ENCODE measurements at regions not wholly inside any gene's neighbourhood (a gene's known extent, or its start where the extent isn't known, plus 50 kb on each side); places are given as distances from the start of the nearest gene placed in this dataset.

GRCh38 chr5:161778796-161779195 is 69.1 kb upstream of the GABRA1 start:
- H4K8ac ChIP-seq (ENCODE audit: extremely low read depth, insufficient read depth, low read length) = no peak overlapping the region
- no peak overlapping the region for H3K27ac ChIP-seq (ENCODE audit: low read depth, low read length)
- no peaks in the 10 kb centered on the region for H3K9me3 ChIP-seq (ENCODE audit: insufficient read depth in 2 of 2, low read depth in 1 of 2, low read length in 1 of 2)
- H2AK5ac ChIP-seq (ENCODE audit: low read depth, low read length) = no peak overlapping the region
- H3K27me3 ChIP-seq (replicated peaks in 1 of 4; ENCODE audit: control insufficient read depth in 3 of 4, extremely low read depth in 1 of 4, insufficient read depth in 3 of 4, low read length in 3 of 4) = no peaks in the 10 kb centered on the region
- ChIA-PET CTCF (ENCODE audit: partially characterized antibody) (no interaction called here), POLR2A (ENCODE audit: partially characterized antibody) (no interaction called here)
- H2BK5ac ChIP-seq (ENCODE audit: low read depth, low read length) = no peak overlapping the region
- H2BK120ac ChIP-seq (replicated peaks; ENCODE audit: low read depth, low read length) = no peak overlapping the region
- H3K4ac ChIP-seq (replicated peaks; ENCODE audit: insufficient read length, low read depth, low read length) = no peak overlapping the region
- no peaks in the 10 kb centered on the region for H3K79me2 ChIP-seq (ENCODE audit: control insufficient read depth in 1 of 2, insufficient read depth in 2 of 2, low read length in 2 of 2)
- H3K36me3 ChIP-seq (ENCODE audit: control insufficient read depth in 2 of 4, insufficient read depth in 4 of 4, low read length in 3 of 4) = no peaks in the 10 kb centered on the region
- DNase-seq (ENCODE audit: low read depth in 1 of 2, low spot score in 2 of 2) (no peak), FAIRE-seq (no peak)
- H3K79me1 ChIP-seq (ENCODE audit: low read depth, low read length) = no peaks in the 10 kb centered on the region
- H3K4me1 ChIP-seq (replicated peaks in 1 of 4; ENCODE audit: control insufficient read depth in 3 of 4, insufficient read depth in 4 of 4, low read length in 3 of 4) = no peaks in the 10 kb centered on the region
- H3K23me2 ChIP-seq (ENCODE audit: low read depth, low read length) = no peaks in the 10 kb centered on the region
- no peak overlapping the region for H2BK20ac ChIP-seq (ENCODE audit: low read length)
- H4K20me1 ChIP-seq (replicated peaks in 1 of 2; ENCODE audit: control insufficient read depth in 1 of 2, insufficient read depth in 2 of 2, low read length in 2 of 2) = no peaks in the 10 kb centered on the region
- no peak overlapping the region for H2BK12ac ChIP-seq (ENCODE audit: low read depth, low read length)
- H3K14ac ChIP-seq (ENCODE audit: insufficient read length) = no peak overlapping the region
- H2BK15ac ChIP-seq (ENCODE audit: low read length) = no peak overlapping the region
- no peak overlapping the region for H4K91ac ChIP-seq (replicated peaks; ENCODE audit: insufficient read length, low read length)
- no peak overlapping the region for H2AFZ ChIP-seq (ENCODE audit: low read length)
- no peak overlapping the region for H3K23ac ChIP-seq (ENCODE audit: insufficient read length)
- H4K5ac ChIP-seq (ENCODE audit: insufficient read length, low read depth, low read length) = no peak overlapping the region
- no peak overlapping the region for H3K56ac ChIP-seq (replicated peaks; ENCODE audit: insufficient read length, low read depth, low read length)
- 92% methylated on average over 1 of the region's 1 CpG; no CpG with 5 or more reads in 1 of the 2 experiments for WGBS, 2 experiments (ENCODE audit: extremely low coverage in 1 of 2, insufficient coverage in 1 of 2, insufficient read length in 1 of 2, insufficient replicate concordance in 2 of 2, low coverage in 1 of 2, low lambda C conversion rate in 2 of 2, missing lambda C conversion rate in 1 of 2)
- H3K4me2 ChIP-seq (ENCODE audit: insufficient read depth in 1 of 2, low read depth in 2 of 2, low read length in 2 of 2) = no peak overlapping the region
- no peak for TF ChIP-seq CREB1 (IDR thresholded peaks at IDR 0.05)
- no peak for TF ChIP-seq TEAD4 (IDR thresholded peaks at IDR 0.05; ENCODE audit: low read depth, low read length)
- no peak overlapping the region for H3K18ac ChIP-seq (ENCODE audit: extremely low read depth, low read length)
- H3K9ac ChIP-seq (replicated peaks in 1 of 4; ENCODE audit: extremely low read depth in 1 of 4, low read depth in 3 of 4, low read length in 3 of 4) = no peak overlapping the region
- no peak overlapping the region for H3K4me3 ChIP-seq (ENCODE audit: extremely low read depth in 1 of 4, insufficient read depth in 2 of 4, low read depth in 3 of 4, low read length in 4 of 4)

Data from H1 (cell line).